CD4-positive, alpha-beta T cell treated with Interleukin-10 for 1 hour (primary cell): ENCODE measurements at regions not wholly inside any gene's neighbourhood (a gene's known extent, or its start where the extent isn't known, plus 50 kb on each side); places are given as distances from the start of the nearest gene placed in this dataset.
"Not testable (repeated sequence)": the region's sequence is repeated elsewhere in the genome, so short reads cannot be mapped to it uniquely, and the experiment has no call there.

ENCODE experiments used
- DNase-seq: peaks from one replicate; pipeline ENCODE4 v3.0.0-alpha.2; 2020

DNA sequence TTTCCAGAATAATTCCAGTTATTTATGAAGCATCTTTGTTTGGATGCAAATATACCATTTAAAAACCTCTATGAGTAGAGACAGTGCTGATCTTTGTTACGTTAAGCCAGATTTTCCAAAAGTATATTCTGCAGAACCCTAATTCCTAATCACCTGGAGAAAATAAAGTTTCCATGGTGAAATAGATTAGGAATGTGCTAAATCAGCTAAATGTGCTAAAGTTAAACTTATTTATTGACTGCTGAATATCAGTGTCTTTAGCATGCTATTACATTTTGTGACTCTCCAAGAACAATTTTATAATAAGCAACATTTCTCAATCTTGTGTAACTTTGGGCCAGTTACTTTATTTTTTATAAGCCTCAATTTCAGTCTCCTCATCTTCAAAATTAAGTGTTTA is 196.3 kb upstream of the NFIA start:
- DNase-seq, result no peak

DNA sequence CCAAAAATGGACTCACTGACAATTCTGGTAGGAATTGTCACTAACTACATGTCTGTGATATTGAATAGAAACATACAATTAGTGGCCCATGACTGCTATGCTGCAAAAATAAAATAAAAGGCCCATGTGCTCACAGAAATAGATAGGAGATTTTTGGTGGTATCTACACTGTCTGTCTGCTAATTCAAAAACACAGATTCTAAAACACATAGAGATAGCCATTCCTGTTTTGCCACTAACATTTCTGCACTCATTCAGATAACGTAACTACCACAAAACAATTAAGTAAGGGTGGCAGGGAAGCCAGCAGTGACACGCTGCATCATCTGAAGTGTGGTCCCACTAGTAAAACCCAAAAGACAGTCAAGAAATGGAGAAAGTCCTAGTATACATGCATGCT is 202.2 kb upstream of the NFIA start:
- DNase-seq, result no peak

DNA sequence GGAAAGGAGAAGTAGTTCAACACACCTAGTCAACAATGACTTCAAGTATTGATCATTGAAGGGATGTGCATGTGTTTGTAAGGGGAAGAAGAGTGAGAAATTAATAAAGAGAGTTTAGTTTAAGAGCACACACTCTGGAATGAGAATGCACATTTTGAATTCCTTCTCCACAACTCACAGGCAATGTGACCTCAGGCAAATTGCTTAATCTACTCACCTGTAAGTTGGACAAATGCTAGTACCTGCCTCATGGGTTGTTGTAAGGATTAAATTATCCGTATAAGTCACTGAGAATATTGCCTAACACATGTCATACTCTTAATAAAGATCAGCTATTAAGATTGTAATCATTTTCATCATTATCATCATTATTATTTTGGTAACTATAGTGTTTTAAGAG is 204.0 kb upstream of the NFIA start:
- DNase-seq, result no peak

DNA sequence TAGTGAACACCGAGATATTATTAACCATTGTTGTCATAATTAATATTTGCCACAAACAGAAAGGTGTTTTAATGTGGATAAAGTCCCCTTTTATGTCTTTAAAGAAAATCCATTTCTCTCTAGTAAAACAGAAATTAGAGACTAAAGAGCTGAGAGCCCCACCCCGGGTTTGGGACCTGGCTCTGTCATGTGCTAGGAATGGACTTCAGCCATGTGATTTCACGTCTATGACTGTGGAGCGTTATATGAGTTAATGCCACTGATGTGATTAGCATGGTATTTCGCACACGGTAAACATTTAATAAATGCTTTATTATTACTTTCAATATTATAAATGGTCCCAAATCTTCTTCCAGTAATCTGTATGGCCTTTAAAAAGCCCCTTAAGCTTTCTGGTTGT is 205.0 kb upstream of the NFIA start:
- DNase-seq, result no peak

DNA sequence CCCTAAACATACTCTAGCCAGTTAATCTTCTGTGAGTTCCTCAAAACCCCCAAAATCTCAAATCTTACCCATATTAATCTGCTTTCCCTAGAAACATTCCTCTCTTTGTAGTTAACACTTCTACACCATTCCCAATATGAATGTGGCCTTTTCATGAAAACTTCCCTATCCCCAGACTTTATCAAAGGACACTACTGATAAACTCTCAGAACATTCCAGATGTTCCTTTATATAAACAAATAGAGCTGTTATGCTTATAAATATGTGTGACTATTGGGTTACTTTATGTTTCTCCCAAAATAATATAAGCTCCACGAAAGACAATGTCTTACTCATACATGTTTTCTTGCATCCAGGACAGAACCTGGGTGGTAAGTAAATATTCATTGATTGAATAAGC is 205.4 kb upstream of the NFIA start:
- no peak for DNase-seq

DNA sequence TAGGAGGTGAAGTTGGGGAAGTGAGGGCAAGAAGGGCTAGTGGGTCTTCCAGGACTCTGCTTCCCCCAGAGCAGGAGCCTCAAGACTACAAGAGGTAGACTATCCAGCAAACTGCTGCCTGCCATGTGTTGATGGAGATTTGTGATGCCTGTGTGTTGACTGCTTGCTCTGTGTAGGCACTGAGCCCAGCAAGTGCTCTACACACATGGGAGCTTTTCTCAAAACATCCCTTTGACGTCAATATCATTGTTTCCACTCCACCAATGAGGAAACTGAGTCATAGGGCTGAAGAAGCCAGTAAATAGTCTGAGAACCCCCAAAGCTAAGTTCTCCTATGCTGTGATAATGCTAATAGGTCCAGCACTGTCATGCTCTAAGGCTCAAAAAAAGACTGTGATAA is 207.2 kb upstream of the NFIA start:
- DNase-seq, result no peak

DNA sequence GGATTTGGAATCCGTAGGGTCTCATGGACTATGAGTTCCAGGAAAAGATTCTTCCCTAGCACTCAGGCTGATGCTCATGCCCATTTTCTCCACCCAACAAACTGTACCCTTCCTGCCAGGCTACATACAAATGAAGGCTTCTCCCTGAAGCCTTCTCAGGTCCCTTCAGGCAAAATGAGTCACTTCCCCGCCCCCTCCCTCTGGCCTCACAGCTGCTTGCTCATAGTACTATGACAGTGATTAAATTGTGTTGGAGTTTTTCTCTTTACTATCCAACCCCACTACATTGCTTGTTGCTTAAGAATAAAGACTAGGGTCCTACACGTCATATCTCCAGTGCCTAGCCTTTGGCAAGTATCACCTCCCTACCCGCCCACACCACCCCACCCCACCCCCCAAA is 207.6 kb upstream of the NFIA start:
- no peak for DNase-seq

DNA sequence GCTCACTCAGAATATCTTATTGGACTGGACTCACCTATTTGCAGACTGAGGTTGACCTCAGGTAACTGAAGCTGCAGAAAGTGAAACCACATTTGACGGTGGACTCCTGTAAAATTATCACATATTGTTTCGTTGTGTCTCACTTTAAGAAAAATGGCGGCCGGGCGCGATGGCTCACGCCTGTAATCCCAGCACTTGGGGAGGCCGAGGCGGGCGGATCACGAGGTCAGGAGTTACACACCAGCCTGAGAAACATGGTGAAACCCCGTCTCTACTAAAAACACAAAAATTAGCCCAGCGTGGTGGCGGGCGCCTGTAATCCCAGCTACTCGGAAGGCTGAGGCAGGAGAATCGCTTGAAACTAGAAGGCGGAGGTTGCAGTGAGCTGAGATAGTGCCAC is 209.0 kb upstream of the NFIA start:
- DNase-seq, result not testable (repeated sequence)

DNA sequence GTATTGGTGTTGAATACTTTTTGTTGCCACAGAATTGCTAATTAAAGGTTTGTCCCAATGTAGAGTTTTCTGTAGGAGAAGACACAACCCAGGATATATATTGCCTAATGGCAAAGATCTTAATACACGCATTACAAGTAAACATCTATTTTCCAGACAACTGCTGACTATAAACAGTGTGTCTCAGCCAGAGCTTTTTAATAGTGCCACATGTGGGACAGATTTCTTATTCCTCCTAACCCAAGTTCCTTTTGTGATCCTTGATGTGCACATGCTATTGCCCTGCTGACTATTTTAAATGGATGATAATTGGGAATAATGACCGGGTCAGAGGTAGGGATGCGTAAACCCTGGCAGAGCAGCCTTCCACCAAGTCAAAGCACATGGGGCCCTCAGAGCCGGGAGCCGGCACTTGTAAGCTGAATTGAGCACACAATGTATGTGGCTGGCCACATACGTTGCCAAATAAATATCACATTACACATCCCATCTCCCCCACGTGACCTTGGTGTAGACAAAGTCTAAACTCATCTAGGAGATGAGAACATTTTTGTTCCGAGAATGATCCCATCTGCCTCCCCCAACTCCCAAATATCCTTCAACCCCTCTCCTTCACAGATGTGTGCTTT is 209.8 kb upstream of the NFIA start:
- no peak for DNase-seq

DNA sequence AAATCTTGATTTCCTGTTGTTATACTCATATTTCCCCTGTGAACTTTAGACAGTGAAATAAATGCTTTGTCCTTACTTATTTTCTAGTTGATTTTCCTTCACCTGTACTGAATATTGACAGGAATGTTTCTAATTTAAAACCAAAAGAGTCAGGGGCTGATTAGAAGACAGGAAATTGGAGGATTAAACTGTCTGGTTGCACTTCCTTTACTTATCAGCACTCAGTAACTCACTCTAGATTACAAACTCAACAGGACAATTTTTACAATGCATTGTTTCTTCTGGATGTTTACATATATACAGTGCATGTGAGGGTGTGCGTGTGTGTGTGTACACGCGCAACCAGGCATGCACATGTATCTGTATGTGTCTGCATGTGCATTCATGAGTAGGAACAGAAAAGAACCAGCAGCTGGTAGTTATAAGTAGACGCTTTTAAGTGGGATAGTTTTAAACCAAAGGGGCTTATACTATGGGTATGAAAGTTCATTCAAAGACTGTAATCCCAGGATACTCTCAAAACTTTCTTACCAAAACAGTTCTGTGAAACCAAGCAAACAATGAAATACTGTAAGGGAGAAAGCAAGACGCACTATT is 212.0 kb upstream of the NFIA start:
- no peak for DNase-seq

DNA sequence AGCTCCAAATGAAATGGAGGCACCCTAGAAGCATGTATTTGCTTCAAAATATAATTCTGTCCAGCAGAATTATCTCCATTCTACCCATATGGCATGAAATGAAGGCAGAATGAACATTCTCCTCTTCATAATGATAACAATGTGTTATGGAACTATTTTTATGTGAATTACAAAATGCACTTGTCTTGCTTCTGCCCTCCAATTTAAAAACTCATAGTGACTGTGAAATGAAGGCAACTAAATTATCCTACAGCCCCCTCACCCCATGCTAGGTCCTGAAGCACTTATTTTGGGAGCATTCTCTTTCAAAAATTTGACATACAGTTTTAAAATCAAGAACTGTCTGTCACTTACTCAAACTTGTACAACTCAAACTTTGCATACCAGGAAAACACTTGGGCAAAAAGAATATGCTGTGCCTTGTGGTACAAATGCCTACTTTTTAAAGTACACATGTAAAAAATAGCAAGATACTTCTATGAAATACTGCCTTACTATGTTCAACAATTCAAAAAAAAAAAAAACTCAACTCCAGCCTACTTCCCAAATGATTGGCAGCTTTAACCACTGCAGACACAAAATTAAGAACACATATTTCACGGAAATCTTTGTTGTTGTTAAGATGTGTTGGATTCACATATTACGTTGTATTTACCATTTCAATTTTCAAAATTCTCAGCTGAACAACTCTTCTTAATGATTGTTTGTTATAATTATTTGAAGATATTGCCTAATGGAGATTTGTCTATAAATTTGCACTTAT is 213.3 kb upstream of the NFIA start:
- DNase-seq, result no peak

DNA sequence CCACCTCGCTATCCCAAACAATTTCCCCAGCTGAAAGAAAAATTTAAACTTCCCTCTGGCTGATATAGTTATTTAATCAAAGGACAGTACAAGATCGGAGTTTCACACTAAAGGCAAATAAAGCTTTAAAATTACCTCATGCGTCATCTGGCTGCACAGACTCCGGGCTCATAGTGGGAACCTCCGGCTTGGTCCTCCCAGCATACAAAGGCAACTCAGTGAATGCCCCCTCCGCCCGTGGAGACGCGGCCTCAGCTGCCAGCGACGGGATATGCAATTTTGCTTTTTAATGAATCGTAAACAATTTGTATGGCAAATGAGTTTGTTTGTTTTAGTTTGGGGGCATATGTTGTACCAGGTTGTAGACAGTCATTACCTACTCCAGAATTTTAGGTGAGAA is 214.6 kb upstream of the NFIA start:
- DNase-seq, result no peak

DNA sequence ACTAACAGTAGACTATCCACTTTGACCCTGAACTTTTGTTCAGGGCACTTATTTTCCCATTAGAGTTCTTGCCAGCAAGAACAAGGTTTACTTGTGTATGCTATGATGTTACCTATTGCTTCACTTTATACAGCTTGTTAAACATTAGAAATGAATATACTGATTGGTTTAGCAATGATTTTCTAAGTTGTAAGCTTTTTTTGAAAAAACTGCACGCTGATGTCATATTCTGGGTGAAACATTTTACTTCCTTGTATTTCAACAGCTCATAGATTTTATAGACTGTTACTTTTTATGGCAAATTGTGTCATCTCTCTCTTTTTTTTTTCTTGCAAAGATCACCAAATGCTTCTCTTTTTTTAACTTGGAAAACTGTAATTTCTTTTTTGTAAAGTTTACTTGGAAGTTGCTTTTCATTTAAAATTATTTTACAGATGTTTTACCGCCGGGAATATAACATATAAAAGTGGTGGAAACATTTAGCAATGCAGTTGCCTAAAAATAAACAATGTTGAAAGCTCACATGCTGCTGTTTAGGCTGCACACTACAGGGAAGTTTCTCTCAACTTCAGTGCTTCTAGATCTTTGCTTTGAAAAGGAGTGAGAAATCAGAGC is 215.3 kb upstream of the NFIA start:
- DNase-seq, result no peak

DNA sequence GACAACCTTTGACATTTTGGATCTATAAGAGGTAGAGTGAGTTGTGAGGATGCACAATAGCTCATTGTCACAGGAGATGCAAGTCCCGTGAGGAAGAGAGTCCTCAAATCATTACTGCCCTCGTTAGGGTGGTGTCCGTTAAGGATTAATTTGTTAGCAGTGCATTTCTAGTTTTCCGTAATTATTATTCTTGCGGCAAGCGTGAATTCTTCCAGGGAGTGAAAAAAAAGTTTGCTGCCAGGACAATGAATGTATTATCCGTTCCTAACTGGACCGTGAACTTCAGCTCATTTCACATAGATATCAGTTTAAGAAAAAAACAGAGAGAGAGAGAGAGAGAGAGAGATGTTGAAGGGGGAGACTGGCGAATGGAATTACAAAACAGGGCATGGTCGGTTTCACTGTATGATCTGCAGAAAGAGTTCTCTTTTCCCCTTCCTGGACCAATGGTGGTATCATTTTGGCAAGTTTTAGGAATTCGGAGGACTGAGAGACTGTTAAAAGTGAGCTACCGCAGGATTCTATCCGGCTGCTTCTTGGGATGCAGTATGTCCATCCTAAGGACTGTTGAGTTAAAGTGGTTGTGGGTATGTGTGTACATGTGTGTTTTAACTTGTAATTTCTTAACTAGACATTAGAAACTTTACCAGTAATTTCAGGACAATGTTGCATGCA is 216.0 kb upstream of the NFIA start:
- no peak for DNase-seq

DNA sequence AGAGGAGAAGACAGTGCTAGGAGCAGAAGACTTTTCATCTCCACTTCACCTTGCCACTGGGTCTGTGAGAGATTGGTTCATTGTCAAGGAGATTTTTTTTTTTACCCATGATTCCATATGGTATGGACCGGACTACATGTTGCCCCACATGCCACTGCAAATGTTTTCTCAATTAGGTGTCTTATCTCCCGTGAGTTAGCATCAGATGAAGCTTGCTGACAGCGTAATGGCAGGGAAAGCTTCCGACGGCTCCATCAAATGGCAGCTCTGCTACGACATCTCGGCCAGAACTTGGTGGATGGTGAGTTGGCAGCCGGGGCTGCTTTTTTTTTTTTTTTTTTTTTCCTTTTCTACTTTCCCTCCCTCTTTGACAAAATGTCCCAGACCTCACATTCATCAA is 217.2 kb upstream of the NFIA start:
- no peak for DNase-seq

DNA sequence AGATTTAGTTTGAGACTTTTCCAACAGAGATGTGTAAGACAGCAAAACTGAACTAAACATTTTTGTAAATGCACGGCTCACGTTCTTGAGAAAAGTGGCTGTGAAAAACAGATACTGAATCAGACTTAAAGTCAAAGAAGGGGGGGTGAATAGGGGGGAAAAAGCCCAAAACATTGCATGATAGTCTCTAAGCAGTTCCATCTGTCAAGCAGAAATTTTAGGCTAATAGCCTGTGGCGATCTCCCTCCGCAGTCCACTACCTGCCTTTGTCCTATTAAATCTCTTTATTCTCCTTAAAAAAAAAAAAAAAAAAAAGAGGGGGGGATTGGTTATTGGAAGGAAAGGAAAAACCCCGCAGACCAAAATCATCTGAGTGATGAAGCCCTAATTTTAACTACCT is 217.6 kb upstream of the NFIA start:
- no peak for DNase-seq

DNA sequence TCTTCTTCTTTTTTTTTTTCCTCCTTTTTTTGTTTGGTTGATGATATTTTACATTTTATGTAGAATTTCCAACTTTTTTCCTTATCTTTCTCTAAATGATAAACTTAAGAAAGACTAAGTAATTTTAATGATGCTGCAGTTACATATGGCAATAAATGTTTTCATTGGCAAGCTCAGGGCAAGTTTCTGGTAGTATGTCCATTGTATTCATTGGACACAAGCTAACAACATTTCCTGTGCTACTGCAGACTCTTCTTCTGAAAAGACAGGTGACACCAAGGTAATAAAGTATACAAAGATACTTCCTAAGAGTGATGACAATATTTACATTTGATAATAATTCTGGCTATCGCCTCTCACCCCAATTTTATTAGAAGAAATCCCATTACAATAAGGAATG is 219.2 kb upstream of the NFIA start:
- no peak for DNase-seq

DNA sequence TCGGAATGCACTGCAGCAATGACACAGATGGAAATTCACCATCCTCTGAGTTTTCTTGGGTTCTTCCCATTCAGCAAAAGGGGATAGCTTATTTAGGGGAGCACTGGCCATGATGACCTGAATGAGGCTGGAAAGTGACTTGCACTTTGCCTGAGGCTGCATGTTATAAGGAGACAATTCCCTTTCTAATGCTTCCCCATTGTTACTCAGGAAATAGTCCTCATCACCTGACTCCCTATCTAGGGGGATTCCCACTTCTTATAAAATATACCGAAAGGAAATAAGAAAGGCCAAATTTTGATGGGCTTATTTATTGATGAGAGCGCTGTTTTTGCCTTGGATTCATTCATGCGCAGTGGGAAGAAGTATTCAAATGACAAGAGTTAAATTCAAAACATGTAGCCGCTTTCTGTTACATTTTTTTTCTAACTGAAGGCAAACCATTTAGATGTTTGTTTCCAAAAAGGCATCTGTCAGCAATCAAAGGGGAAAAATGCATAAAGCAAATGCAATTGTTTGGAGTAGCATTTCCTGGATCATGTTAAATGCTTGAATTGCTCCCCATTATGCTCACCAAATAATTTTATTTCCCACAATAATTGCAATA is 220.3 kb upstream of the NFIA start:
- DNase-seq, result no peak

DNA sequence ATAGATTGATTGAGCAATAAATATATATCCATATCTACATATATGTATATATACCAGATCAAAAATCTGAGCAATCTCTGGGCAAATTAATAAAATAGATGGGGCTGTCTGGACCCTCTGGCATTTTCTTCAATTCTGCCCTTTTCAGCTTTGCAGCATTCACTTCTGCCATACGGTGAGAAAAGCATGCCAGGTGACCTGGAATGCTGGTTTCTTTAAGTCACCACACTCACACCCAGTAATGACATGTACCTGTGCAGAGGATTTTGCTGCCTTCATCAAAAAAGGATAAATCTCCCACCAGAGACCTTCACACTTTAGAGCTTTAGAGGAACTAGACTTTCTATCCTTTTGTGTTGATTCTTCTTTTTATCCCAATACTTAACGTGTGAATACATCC is 223.2 kb upstream of the NFIA start:
- DNase-seq, result no peak

DNA sequence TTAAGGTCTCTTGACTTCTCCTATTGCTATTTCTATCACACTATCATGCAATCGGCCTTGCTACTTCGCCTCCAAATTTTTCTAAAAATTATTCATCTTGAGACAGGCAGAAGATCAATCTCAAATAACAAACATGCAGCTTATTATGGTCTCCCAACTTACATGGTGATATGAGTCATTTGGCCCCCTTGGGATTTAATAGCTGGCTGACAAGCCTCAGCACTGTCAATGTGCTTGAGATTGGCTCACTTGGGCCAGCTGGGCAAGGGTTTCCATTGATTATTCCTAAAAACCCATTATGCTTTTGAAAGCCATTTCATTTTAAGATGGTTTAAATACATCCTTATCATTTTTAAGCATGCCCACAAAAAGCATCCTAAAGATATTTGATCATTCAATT is 224.5 kb upstream of the NFIA start:
- DNase-seq, result no peak

DNA sequence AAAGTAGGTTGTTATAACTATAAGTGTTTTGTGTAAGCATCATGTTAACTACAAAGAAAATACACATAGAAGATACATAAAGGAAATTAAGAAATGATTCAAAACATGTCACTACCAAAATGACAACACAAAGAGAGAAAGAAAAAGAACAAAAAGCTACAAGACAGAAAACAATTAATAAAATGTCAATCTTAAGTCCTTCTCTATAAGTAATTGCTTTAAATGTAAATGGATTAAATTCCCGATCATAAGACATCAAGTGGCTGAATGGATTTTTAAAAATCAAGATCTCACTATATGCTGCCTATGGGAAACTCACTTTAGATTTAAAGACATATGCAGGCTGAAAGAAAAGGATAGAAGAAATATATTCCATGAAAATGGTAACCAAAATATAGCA is 232.3 kb upstream of the NFIA start:
- DNase-seq, result no peak

DNA sequence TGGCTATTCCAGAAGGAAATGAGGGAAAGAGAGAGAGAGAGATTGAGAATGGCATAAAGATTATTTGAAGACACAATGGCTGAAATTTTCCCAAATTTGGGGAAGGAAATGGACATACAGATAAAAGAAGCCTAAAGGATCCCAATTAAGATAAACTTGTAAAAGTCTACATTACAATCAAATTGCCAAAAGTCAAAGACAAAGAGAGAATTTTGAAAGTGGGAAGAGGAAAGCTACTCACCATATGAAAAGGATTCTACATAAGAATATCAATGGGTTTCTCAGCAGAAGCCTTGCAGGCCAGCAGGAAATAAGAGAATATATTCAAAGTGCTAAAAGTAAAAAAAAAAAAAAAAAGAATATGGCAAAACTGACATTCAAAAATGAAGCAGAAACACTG is 233.0 kb upstream of the NFIA start:
- no peak for DNase-seq

DNA sequence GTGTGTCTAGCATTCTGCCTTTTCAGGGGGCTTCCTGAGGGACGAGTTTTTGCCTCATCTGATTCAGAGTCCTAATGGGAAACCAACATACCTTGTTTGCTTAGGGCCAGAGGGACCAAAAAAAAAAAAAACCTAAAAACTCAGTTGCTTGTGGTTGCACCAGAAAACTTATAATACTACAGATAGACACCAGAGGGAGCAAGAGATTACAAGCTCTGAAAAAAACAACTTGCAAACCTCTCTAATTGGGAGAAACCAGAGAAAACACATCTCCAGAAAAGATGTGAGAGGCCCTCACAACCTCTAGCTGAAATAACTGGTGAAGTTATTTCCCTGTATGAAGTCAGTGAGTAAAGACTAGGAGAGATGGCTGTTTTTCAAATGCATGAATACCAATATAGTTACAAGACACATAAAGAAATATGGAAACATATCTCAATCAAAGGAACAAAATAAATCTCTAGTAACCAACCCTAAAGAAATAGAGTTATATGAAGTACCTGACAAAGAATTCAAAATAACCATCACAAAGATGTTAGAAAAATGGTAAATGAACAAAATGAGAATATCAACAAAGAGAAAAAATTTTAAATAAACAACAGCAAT is 233.7 kb upstream of the NFIA start:
- DNase-seq, result no peak
